ENCODE measurements at regions not wholly inside any gene's neighbourhood (a gene's known extent, or its start where the extent isn't known, plus 50 kb on each side); places are given as distances from the start of the nearest gene placed in this dataset.
"Not testable (repeated sequence)": the region's sequence is repeated elsewhere in the genome, so short reads cannot be mapped to it uniquely, and the experiment has no call there.

GRCh38 chr7:156522801-156523200, 117.8 kb upstream of the RNF32 start:
- intact Hi-C loops (cut with micrococcal nuclease) = no loop called here
- Mint-ChIP-seq H3K4me1 (ENCODE audit: low read depth) (no peaks in the 10 kb centered on the region), H3K27me3 (ENCODE audit: low read depth) (no peaks in the 10 kb centered on the region), H3K9me3 (no peaks in the 10 kb centered on the region), H3K27ac (no peak overlapping the region), H3K36me3 (ENCODE audit: low read depth) (no peaks in the 10 kb centered on the region), H3K4me3 (no peak overlapping the region)
- no peak for DNase-seq
- CTCF ChIA-PET = no interaction called here

GRCh38 chr7:156519070-156519469, 121.5 kb upstream of the RNF32 start:
- Mint-ChIP-seq H3K4me3 (no peak overlapping the region), H3K36me3 (ENCODE audit: low read depth) (no peaks in the 10 kb centered on the region), H3K27ac (no peak overlapping the region), H3K27me3 (ENCODE audit: low read depth) (peaks cover 3% of the 10 kb centered on the region), H3K9me3 (no peaks in the 10 kb centered on the region), H3K4me1 (ENCODE audit: low read depth) (no peaks in the 10 kb centered on the region)
- intact Hi-C loops (cut with micrococcal nuclease) = no loop called here
- no peak for DNase-seq
- CTCF ChIA-PET = no interaction called here

DNA sequence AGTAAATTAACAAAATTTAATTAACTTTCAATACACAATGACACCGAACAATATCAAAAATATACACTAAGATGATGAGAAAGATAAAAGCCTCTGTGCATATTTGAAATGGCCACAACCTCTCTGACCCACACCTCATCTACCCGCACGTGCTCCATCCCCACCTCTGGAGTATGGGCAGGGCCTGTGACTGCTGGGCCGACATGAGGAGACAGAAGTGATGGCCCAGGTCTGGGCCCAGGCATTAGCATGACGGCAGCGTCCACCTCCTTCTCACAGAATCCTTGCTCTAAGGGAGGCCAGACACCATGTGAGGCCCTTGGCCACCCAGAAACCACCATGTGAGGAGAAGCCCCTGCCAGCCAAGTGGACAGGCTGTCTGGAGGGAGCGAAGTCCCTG, 122.1 kb upstream of the RNF32 start:
- Mint-ChIP-seq H3K36me3 (ENCODE audit: low read depth) (no peaks in the 10 kb centered on the region), H3K27me3 (ENCODE audit: low read depth) (peaks cover 3% of the 10 kb centered on the region), H3K4me1 (ENCODE audit: low read depth) (no peaks in the 10 kb centered on the region), H3K27ac (no peak overlapping the region), H3K4me3 (no peak overlapping the region), H3K9me3 (no peaks in the 10 kb centered on the region)
- CTCF ChIA-PET = no interaction called here
- intact Hi-C loops (cut with micrococcal nuclease) = no loop called here
- DNase-seq = no peak

DNA sequence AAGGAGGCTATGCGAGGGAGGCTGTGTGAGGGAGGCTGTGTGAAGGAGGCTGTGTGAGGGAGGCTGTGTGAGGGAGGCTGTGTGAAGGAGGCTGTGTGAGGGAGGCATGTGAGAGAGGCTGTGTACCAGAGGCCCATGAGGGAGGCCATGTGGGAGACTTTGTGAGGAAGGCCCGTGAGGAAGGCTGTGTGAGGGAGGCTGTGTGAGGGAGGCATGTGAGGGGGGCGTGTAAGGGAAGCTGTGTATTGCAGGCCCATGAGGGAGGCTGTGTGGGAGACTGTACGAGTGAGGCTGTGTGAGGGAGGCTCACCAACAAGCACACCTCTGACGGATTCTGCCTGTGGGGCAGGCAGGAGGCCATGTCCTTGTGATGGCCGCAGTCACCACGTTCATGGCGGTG, 122.7 kb upstream of the RNF32 start:
- CTCF ChIA-PET; intact Hi-C loops (cut with micrococcal nuclease); H3K9me3 Mint-ChIP-seq; H3K27me3 Mint-ChIP-seq (ENCODE audit: low read depth); DNase-seq; H3K4me1 Mint-ChIP-seq (ENCODE audit: low read depth); H3K4me3 Mint-ChIP-seq; H3K36me3 Mint-ChIP-seq (ENCODE audit: low read depth); H3K27ac Mint-ChIP-seq: not testable (repeated sequence)

DNA sequence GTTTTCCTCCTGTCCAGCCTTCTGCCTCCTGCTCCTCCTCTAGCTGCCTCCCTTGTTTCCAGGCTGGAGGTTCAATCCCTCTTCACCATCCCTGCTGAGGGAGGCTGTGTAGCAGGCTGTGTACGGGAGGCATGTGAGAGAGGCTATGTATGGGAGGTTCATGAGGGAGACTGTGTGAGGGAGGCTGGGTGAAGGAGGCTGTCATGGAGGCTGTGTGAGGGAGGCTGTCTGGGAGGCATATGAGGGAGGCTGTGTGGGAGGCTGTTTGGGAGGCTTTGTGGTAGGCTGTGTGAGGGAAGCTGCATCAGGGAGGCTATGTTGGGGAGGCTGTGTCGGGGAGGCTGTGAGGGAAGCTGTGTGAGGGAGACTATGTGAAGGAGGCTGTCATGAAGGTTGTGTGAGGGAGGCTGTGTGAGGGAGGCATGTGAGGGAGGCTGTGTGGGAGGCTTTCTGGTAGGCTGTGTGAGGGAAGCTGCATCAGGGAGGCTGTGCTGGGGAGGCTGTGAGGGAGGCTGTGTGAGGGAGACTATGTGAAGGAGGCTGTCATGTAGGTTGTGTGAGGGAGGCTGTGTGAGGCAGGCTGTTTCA, 123.7 kb upstream of the RNF32 start:
- CTCF ChIA-PET = no interaction called here
- Mint-ChIP-seq H3K36me3 (ENCODE audit: low read depth) (no peaks in the 10 kb centered on the region), H3K27ac (no peak overlapping the region), H3K4me1 (ENCODE audit: low read depth) (no peaks in the 10 kb centered on the region), H3K4me3 (no peak overlapping the region), H3K27me3 (ENCODE audit: low read depth) (peaks cover 3% of the 10 kb centered on the region), H3K9me3 (no peaks in the 10 kb centered on the region)
- intact Hi-C loops (cut with micrococcal nuclease) = no loop called here
- no peak for DNase-seq

DNA sequence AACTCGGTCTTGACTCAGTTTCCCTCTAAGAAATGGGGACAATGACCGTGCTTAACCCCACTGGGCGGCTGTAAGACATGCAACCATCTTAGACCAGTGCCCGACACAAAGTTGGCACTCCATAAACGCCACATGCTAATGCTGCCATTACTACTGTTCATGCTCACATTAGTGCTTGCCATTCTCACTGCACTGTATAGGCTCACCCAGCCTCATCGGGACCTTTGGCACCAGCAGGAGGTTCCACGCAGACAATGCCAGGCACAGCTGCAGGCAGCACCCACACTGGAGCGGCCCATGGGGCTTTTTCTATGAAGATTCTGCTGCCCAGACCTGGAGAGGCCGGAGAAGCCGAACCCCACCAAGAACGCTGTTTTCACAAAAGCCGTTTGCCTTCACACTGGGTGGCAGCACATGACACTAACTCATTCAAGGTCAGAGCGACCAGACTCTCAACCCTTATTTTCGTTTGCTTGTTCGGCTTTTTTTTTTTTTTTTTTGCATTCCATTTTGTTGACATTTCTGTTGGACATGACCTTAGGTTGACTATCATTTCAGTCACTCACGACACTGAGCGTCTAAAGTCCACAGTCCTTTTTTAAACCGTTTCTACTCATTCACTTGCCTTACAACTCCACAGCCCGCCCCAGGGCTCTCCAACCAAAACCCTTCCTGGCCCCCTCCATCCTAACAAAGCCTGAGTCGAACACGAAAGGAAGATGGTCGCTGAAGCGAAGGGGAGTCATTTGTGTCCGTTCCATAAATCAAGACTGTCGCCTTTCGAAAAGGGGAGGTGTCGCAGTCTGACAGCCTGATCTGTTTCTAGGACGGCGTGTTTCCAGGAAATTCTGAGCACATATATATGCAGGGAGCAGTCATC, 124.4 kb upstream of the RNF32 start:
- DNase-seq = no peak
- CTCF ChIA-PET = no interaction called here
- H3K27me3 Mint-ChIP-seq (ENCODE audit: low read depth) = peaks cover 3% of the 10 kb centered on the region
- H3K9me3 Mint-ChIP-seq = peaks cover 4% of the 10 kb centered on the region
- no peak overlapping the region for H3K27ac Mint-ChIP-seq
- no peak overlapping the region for H3K4me3 Mint-ChIP-seq
- intact Hi-C loops (cut with micrococcal nuclease) = no loop called here
- no peaks in the 10 kb centered on the region for H3K4me1 Mint-ChIP-seq (ENCODE audit: low read depth)
- H3K36me3 Mint-ChIP-seq (ENCODE audit: low read depth) = no peaks in the 10 kb centered on the region

GRCh38 chr7:156514851-156515250, 125.7 kb upstream of the RNF32 start:
- no peak overlapping the region for H3K4me3 Mint-ChIP-seq
- H3K4me1 Mint-ChIP-seq (ENCODE audit: low read depth) = no peaks in the 10 kb centered on the region
- H3K9me3 Mint-ChIP-seq = peaks cover 14% of the 10 kb centered on the region
- intact Hi-C loops (cut with micrococcal nuclease) = no loop called here
- CTCF ChIA-PET = no interaction called here
- peaks cover 3% of the 10 kb centered on the region for H3K27me3 Mint-ChIP-seq (ENCODE audit: low read depth)
- H3K27ac Mint-ChIP-seq = no peak overlapping the region
- no peaks in the 10 kb centered on the region for H3K36me3 Mint-ChIP-seq (ENCODE audit: low read depth)
- DNase-seq = no peak

DNA sequence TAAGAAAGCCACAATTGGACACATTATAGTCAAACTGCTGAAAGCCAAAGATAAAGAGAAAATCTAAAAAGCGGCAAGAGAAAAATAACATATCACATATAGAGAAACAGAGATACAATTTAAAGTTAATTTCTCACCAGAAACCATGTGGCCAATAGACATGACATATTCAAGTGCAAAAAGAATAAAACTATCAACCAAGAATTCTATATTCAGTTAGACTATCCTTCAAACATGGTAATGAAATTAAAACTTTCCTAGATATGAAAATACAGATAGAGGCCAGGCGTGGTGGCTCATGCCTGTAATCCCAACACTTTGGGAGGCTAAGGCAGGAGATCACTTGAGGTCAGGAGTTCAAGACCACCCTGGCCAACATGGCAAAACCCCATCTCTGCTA, 129.1 kb upstream of the RNF32 start:
- no peaks in the 10 kb centered on the region for H3K36me3 Mint-ChIP-seq (ENCODE audit: low read depth)
- peaks cover 18% of the 10 kb centered on the region for H3K9me3 Mint-ChIP-seq
- H3K4me3 Mint-ChIP-seq = no peak overlapping the region
- CTCF ChIA-PET = no interaction called here
- DNase-seq = no peak
- intact Hi-C loops (cut with micrococcal nuclease) = no loop called here
- H3K27ac Mint-ChIP-seq = no peak overlapping the region
- no peaks in the 10 kb centered on the region for H3K4me1 Mint-ChIP-seq (ENCODE audit: low read depth)
- peaks cover 12% of the 10 kb centered on the region for H3K27me3 Mint-ChIP-seq (ENCODE audit: low read depth)

DNA sequence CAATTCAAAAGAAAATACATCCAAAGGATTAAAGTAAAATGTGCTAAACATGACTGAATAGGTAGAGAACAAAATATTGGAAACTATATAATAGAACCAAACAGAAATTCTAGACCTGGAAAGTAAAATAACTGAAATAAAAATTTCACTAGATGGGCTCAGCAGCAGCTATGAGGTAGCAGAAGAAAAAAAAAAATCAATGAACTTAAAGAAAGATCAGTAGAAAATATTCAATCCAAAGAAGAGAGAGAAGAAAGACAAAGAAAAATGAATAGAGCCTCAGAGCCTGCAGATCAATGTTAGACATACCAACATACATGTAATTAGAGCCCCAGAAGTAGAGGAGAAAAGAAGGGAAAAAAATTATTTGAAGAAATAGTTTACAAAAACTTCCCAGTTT, 129.6 kb upstream of the RNF32 start:
- intact Hi-C loops (cut with micrococcal nuclease) = no loop called here
- H3K27me3 Mint-ChIP-seq (ENCODE audit: low read depth) = peaks cover 13% of the 10 kb centered on the region

DNA sequence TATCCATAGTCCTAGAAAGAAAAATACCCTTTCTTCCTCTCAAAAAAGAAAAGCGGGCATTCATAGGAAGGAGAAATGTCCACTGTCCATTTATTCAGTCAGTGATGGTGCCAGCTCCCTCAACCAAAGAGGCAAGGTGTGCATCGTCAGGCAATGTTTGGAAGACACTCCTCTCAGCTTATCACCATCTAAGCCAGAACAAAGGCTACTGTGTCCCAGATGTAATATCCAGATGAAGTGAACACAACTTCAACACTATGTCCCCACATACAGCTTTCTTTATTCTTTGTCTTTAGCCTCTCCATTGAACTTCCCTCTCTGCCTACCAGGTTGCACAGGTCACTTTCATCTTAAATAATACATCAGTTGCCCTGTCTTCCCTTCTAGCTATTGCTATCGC, 131.4 kb upstream of the RNF32 start:
- no peak for DNase-seq
- Mint-ChIP-seq H3K9me3 (peaks cover 18% of the 10 kb centered on the region), H3K4me3 (no peak overlapping the region), H3K36me3 (ENCODE audit: low read depth) (no peaks in the 10 kb centered on the region), H3K4me1 (ENCODE audit: low read depth) (no peaks in the 10 kb centered on the region), H3K27me3 (ENCODE audit: low read depth) (peaks cover 13% of the 10 kb centered on the region), H3K27ac (no peak overlapping the region)
- CTCF ChIA-PET = no interaction called here
- intact Hi-C loops (cut with micrococcal nuclease) = no loop called here

More for the DNA sequence above, 129.6 kb upstream of the RNF32 start:
- no peak overlapping the region for H3K27ac Mint-ChIP-seq
- no peak overlapping the region for H3K4me3 Mint-ChIP-seq
- no peaks in the 10 kb centered on the region for H3K36me3 Mint-ChIP-seq (ENCODE audit: low read depth)
- no peak for DNase-seq
- peaks cover 18% of the 10 kb centered on the region for H3K9me3 Mint-ChIP-seq
- CTCF ChIA-PET = no interaction called here
- H3K4me1 Mint-ChIP-seq (ENCODE audit: low read depth) = no peaks in the 10 kb centered on the region

DNA sequence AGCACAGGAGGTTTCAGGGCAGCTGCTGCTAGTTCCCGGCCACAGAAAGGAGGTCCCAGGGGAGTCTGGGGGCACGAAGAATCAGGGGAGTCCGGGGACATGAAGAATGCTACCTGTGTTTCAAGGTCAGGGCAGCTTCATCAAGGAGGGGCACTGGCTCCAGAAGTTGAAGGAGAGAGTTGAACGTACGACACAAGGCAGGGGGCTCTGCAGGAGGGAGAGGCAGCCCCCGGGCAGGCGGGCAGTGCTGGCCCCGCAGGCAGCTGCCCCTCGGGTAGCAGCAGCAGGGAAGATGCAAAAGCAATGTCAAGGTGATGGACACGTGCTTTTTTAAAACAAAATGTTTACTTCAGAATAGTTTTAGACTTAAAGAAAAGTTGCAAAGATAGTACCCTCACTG, 134.7 kb upstream of the RNF32 start:
- H3K36me3 Mint-ChIP-seq (ENCODE audit: low read depth) = no peaks in the 10 kb centered on the region
- CTCF ChIA-PET = no interaction called here

GRCh38 chr7:156504687-156505545, 135.7 kb upstream of the RNF32 start:
- Mint-ChIP-seq H3K4me1 (ENCODE audit: low read depth) (no peaks in the 10 kb centered on the region), H3K27me3 (ENCODE audit: low read depth) (peaks cover 13% of the 10 kb centered on the region), H3K27ac (no peak overlapping the region), H3K9me3 (peaks cover 4% of the 10 kb centered on the region), H3K36me3 (ENCODE audit: low read depth) (no peaks in the 10 kb centered on the region), H3K4me3 (no peak overlapping the region)
- CTCF ChIA-PET = interaction anchor here (1.0 kb wide), 1 partner anchor 397 kb away, joined by 3 read pairs; no protein-coding TSS in a partner anchor
- intact Hi-C loops (cut with micrococcal nuclease) = no loop called here
- no peak for DNase-seq

More for the DNA sequence above, 134.7 kb upstream of the RNF32 start:
- no peaks in the 10 kb centered on the region for H3K4me1 Mint-ChIP-seq (ENCODE audit: low read depth)
- peaks cover 11% of the 10 kb centered on the region for H3K9me3 Mint-ChIP-seq
- DNase-seq = no peak
- no peak overlapping the region for H3K27ac Mint-ChIP-seq
- H3K4me3 Mint-ChIP-seq = no peak overlapping the region
- intact Hi-C loops (cut with micrococcal nuclease) = no loop called here
- peaks cover 13% of the 10 kb centered on the region for H3K27me3 Mint-ChIP-seq (ENCODE audit: low read depth)

All from activated naive CD4-positive, alpha-beta T cell treated with anti-CD3 and anti-CD28 coated beads for 36 hours (primary cell).